GM21381 (cell line): ENCODE measurements at regions not wholly inside any gene's neighbourhood (a gene's known extent, or its start where the extent isn't known, plus 50 kb on each side); places are given as distances from the start of the nearest gene placed in this dataset.
"Not testable (repeated sequence)": the region's sequence is repeated elsewhere in the genome, so short reads cannot be mapped to it uniquely, and the experiment has no call there.

Experiments used
- ATAC-seq: cut with Tn5 transposase; IDR thresholded peaks from one replicate; pipeline ENCODE4 v1.9.1; 2021; ENCODE audit warnings: mild to moderate bottlenecking, moderate library complexity; ENCODE audit not compliant: unreplicated experiment

DNA sequence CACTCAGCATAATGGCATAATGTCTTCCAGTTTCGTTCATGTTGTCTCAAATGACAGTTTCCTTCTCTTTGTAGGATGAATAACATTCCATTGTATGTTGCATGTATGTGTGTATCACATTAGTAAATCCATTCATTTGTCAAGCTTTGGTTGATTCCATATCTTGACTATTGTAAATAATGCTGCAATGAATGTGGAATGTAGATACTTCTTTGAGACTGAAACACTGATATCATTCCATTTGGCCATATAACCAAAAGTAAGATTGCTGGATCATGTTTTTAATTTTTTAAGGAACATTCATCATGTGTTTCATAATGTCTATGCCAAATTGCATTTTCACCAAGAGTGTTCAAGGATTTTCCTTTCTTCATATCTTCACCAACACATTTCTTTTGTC, 1711.4 kb upstream of the PIK3C3 start:
- ATAC-seq, result no peak

DNA sequence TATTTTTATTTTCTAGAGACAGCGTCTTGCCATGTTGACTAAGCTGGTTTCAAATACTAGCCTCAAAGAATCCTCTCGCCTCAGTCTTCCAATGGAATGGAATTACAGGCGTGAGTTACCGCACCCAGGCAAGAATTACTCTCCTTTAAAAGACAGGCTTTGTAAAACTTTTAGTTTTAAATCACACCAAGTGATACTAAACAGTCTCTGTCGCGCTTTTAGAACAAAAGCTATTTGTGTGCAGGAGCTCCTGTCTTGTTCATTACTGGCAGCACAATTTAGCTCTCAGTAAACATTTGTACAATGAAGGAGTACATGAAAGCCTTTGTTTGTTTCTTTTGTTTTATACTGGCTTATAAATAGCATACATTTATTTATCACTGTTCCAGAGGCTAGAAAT, 1719.2 kb upstream of the PIK3C3 start:
- no peak for ATAC-seq

DNA sequence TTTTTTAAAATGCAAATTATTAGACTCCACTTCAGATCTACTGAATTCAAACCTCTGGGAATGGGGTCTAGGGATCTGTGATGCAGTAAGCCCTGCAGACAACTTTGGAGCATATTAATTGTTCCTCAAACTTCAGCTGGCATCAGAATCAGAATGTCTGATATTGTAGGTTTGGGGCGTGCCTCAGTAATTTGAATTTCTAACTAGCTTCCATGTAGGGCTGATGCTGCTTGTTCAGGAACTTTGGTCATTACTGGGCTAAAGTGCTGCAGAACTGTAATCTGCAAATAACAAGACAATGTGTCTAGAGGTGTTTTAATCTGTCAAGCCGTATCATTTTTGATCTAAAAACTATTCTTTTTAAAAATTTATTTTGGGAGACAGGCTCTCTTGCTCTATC, 1719.7 kb upstream of the PIK3C3 start:
- ATAC-seq, result no peak

DNA sequence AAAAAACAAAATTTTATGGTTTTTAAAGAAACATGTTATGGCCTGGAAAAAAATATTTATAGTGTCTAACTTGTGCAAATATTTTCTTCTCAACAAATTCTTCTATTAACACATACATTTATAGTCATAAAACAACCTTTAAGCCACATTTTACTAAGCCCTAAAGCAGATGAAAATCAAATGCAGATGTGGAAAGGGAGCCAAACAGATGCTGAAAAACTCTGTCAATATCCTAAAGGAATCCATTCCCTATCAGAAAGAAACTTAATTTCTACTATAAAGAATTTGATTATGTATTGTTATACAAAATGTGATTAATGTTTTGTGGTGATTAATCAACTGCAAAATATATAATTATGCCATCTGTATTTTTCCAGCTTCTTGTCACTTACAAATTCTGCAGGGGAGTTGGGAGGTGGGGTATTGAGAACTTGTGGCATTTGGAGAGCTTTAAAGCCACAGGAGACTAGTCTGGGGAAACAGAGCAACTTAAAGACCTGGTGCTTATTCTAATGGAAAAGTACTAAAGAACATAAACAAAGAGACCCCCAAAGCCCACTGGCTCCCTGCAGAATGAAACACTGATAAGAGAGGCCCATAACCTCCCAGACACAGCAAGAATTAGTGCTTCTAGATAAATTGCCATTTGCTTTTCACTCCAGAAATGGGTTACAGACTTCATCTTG, 1721.0 kb upstream of the PIK3C3 start:
- ATAC-seq, result no peak

DNA sequence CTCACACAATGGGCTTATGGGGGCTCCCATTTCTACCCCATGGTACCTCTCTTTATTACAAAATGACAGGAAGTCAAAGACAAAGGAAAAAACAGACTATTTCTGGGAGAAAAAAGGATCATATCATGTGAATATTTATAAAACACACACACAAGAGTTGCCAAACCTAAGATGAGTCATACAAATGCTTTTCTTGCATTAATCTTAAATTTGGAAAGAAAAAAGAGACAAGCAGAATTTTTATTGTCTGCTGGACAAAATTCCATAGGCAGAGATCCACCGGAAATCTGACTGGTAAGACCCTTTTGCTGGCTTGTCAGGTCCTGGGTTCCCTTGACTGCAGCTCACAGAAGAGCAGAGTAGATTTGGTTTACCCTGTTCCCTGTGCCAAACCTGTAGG, 1732.3 kb upstream of the PIK3C3 start:
- ATAC-seq, result no peak

DNA sequence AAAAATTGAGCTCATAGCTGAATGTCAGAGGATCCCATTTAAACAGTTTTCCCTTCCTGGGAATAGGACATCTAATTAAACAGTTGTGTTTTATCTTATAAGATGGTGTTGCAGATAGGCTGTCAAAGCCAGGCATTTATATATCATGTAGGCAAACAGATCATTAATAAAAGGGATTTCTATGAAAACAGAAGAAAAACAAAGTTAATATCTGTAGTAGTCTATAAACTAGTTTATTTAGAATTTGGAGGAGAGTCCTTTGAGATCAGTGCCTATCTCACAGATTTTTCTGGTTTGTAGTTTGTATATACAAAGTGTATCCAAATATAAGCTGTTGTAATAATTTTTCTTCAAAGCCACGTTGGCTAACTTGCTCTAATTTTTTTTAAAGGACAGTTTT, 1738.2 kb upstream of the PIK3C3 start:
- ATAC-seq, result no peak

DNA sequence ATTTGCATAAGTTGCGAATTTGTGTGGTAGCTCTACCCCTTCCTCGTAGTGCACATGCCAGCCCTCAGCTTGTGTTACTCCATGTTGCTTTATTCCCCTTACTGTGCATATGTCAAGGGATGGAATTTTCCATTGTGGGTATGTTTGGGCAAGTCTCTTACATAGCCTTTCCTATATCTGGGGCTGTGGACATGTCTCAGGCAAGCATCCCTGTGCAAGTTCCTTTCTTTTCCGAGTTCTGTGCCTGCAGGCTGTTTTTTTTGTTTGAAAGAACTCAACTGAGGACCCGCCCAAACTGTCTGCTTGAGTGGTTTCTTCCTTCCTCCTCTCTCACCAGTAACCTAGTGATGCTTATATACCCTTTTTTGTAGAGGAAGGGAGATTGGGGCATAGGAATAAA, 1739.1 kb upstream of the PIK3C3 start:
- no peak for ATAC-seq

DNA sequence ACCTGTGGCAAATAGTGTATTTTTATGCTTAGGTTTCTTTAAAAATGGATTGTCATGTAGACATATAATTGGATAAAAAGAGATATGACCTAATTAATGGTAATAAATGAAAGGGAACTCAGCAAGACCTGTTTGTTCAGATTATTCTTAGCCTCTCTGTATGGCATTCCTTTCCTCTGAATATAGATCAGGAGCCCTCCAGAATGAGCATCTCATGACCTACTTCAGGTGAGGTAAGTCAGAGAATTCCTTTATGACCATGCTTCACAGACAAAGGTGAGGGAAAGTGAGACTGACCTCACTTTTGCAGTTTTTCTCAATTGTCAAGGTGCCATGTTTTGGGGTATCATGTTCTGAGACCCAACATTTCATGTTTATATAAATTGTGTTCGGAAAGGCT, 1744.3 kb upstream of the PIK3C3 start:
- no peak for ATAC-seq

DNA sequence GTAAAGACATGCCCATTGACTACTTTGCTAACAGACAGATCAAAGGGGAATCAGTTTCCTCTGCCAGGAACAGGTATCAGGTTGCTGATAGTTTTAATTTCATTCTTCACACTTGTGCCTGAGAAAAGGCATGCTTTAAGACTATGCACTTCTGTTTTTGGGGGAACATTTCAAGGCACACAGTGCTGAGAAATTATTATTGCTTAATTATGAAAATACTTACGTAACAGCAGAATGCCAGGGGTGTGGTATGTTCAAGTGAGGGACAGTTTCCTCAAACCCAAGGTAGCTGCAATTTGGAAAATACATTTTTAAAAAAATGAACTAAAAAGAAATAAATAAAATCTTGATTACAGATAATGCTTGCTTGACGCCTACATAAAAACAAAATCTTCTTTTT, 1746.1 kb upstream of the PIK3C3 start:
- ATAC-seq, result no peak

DNA sequence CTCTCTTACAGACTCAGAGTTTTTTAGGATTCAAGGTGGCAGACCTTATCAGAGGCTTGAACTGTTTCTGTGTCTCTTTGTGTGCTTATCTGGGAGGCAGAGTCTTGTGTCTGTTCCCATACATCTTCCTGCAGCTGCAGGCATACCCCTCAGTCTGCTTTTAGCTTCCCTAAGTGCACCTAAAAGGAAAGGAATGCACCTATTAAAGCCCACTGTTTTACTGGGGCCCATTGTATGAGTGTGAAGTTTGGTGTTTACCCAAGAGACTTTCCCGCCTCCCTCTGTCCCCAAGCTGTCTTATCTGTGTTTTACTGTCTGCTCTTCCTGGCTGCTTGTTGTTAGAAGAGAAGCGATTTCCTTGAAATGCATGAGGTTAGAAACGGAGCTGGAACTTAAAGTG, 1757.3 kb upstream of the PIK3C3 start:
- no peak for ATAC-seq

DNA sequence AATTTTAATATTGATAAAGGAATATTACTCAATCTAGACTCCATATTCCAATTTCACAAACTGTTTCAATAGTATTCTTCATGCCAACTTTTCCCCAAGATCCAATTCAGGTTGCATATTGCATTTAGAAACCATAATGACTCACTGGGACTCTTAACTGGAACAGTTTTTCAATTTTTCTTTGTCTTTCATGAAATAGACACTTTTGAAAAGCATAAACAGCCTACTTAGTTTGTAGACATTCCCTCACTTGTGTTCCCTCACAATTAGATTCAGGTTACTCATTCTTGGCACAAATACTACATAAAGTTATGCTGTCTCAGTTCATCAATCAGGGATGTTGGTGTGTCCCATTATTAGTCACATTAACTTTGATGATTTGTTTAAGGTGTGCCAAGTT, 1768.4 kb upstream of the PIK3C3 start:
- no peak for ATAC-seq

DNA sequence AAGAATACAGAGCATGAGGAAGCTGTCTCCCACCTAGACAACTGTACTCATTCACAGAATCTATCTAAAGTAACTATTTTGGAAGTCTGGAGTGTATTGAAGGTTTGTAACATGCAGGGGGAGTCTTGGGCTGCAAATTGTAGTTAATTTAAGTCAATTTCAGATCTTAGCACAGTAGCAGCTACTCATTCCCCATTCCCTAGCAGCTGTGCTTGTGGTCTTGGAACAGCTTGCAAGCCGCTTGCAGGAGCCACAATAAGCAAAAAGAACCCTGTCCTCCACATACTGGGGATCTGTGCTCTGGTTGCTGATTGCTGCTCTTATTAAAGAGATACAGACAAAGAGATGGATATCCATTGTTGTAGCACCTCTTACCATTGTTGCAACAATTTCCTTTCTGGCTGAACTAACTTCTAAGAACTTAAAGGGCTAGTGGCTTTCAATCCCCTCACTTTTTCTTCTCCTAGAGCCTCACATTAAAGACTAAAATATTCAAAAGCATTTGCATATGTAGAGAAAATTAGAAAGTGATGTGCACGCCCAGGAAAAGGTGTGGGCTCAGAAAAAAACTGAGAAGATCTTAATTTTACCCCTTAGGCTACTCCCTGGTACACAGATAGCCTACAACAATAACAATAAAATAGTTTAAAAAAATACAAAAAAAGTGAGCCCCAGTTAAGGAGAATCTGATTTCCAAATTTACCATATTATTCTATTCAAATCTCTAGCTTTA, 1775.1 kb upstream of the PIK3C3 start:
- no peak for ATAC-seq

DNA sequence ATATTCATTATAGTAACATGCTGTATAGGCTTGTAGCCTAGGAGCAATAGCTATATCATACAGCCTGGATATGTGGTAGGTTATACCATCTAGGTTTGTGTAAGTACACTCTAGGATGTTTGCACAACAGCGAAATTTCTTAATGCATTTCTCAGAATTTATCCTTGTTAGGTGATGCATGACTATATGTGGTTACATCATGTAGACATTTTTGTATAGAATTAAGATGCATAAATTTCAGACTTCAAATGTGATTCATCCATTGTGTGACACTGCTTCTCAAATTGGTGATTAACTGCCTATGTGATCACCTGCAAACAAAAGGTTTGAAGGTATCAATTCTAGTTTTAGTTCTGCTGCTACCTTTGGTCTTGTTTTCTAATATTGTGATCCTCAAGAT, 1787.0 kb upstream of the PIK3C3 start:
- no peak for ATAC-seq

DNA sequence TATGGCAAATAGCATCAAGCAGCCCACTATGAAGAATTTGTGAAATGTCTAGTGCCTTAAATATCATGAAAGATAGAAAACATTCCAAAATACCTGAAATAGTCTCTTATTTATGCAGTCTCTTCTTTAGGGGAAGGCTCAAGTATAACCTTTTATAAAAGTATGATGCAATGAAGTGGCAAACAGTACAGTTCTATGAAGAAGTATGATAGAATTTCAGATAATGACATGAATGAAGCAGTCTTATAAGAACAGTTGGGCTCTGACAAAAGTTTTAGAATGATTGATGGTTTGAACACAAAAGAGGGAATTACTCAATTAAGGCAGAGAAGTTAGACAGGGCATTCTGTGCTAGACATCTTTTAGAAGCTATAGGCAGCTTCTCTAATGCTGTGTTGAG, 1791.8 kb upstream of the PIK3C3 start:
- ATAC-seq, result no peak

DNA sequence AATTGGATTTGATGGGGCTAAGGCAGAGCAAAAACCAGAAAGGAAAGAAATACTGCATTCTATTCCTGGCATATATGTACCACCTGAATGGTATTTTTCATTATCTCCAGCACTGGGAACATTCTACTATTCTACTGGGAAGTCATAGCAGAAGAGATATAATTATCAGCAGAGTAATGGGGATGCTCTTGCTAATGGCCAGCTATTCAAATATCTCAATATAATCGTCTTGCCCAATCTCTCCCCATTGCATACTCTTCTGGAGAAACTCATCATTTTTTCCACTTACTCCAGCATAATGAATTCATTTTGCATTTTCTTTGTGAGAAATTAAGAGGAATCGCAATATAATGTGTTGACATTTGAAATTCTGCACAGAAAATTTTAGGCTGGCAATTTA, 1794.7 kb upstream of the PIK3C3 start:
- no peak for ATAC-seq

DNA sequence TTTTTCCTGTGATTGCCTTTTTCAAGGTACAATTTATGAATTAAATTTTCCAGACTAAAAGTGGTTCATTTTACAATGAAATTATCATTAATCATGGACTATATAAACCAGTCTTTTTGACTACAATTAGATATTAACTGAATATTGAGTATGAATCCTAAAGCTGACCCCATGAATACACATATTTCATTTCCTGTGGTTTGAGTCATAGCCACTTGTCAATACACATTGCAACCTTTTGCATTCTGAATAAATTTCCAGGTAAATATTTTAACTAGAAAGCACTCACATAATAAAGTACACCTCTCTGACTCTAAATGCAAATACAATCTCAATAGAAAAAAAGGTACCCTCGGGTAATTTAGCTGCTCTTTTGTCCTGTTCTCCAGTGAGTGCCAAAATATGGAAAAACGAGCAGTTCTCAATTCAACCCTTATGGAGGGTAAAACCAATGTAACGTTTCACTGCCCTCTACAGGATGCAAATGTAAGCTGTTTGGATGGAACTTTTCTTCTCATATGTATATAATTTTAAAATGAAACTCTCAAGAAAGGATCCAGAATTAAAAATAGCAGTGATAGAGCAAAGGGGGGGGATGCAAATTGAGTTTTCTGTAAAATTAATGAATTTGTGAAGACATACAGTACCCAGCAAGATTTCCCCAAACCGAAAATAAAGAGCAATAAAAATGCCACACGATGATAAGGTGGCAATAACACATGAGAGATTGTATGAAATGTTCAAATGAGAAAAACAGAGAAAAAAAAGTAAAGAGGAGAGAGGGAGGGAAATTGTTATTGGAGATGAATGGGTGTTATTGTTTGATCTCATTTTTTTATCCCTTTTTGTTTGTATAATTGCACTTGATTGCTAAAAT, 1795.7 kb upstream of the PIK3C3 start:
- ATAC-seq, result no peak

DNA sequence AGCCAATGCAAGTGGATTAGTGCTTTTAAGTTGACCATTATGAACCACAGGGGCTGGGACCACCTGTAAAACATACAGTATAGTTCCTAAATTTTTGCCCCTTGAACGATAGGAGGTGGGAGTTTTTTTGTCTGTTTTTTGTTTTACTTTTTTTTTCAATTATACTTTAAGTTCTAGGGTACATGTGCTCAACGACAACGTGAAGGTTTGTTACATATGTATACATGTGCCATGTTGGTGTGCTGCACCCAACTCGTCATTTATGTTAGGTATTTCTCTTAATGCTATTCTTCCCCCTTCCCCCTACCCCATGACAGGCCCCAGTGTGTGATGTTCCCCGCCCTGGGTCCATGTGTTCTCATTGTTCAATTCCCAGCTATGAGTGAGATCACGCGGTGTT, 1797.9 kb upstream of the PIK3C3 start:
- no peak for ATAC-seq

DNA sequence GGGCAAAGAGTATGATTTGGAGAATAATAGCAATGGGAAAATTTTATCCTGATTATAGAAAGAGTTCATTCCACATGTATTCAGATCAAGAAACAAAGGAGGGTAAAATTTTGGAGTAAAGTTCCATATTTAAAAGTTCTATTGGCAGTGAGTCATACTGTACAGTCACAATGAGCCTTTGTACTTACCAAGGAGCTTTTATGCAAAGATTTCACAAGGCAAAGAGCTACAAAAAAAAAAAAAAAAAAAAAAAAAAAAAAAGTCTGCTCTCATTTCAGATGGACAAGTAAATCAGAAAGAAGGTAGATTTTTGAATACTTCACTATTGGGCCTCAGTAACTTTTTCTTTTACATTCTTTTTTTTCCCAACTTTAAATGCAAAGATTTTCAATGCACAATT, 1802.2 kb upstream of the PIK3C3 start:
- no peak for ATAC-seq

DNA sequence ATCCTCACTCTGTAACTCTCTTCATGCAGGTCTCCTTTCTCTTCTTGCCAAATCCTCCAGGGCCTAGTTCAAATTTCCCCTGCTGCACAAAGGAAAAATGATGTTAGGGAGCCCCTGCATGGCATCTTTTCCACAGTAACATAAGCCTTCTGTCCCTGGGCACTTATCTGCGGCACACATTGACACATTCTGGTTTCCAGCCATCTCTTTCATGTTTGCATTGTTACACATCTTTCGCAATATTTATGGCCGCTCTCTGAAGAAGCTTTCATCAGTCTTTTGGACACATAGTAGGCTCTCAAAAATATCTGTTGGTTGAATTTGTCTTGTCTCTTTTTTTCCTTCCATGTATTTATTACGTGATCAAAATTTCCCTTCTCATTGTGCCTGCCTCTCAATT, 1806.1 kb upstream of the PIK3C3 start:
- no peak for ATAC-seq

DNA sequence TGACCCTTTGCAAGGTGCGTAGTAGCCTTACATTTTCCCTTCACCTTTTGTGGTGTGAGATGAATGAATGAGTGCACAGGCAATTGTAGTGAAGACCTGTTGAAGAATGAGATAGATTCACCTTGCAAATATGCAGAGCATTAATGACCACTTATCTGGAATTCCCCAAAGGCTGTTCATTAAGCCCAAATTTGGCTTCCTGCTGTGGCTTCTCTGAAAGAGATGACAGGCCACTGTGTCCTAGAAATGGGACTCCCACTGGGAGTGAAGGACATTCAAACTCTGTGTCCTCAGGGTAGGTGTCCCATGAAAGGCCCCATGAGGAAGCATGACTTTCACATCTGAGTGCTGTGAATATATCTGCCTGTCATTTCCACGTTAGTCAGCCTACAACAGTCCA, 1821.8 kb upstream of the PIK3C3 start:
- ATAC-seq, result no peak

DNA sequence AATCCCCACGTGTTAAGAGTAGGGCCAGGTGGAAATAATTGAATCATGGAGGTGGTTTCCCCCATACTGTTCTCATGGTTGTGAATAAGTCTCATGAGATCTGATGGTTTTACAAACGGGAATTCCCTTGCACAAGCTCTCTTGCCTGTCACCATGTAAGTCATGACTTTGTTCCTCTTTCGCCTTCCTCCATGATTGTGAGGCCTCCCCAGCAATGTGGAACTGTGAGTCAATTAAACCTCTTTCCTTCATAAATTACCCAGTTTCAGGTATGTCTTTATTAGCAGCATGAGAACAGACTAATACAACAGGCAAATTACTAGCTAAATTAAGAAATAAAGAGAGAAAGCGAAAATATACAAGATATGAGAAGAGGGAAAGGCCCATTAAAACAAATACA, 1822.6 kb upstream of the PIK3C3 start:
- ATAC-seq, result not testable (repeated sequence)

DNA sequence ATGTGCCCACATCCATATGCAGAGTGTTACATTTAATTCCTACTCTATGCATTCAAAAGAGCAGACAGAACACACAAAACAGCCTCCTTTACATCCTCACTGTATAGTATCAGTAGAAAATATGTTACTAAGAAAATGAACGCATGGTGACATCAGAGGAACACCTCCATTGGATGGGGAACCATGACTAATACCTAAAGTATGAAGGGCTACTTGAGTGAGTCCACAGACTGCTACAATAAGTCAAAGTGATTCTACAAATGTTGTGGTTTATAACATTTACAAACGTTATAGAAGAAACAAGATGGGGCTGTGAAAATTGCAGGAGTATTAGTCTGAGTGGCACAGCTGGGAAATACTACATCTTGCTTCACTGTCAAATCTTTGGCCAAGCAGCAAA, 1830.9 kb upstream of the PIK3C3 start:
- ATAC-seq, result no peak
